PC-3 (cell line): ENCODE measurements at regions not wholly inside any gene's neighbourhood (a gene's known extent, or its start where the extent isn't known, plus 50 kb on each side); places are given as distances from the start of the nearest gene placed in this dataset.

ENCODE experiments used
- ATAC-seq: fragments of 200-7000 bp; cut with Tn5 transposase; 2 replicates; pipeline ENCODE4 v1.9.1; 2020; ENCODE audit warnings: mild to moderate bottlenecking, moderate library complexity
- BruUV-seq: library from RNA; stranded (reverse); fragments of 400-500 nt; replicated peaks from 2 replicates; lab custom pipeline; 2021; lab: Mats Ljungman, UMichigan
- CTCF ChIA-PET: fragments of 300-600 bp; sonication (Branson Sonifier 250); formaldehyde crosslinking; loops from one replicate; lab custom pipeline; 2022; ENCODE audit warnings: antibody characterized with exemption; lab: Charles Lee
- POLR2A ChIA-PET: fragments of 300-600 bp; sonication (Branson Sonifier 250); formaldehyde crosslinking; loops from one replicate; lab custom pipeline; 2022; ENCODE audit warnings: antibody characterized with exemption; ENCODE audit not compliant: unreplicated experiment; lab: Charles Lee
- DNase-seq: peaks from one replicate; pipeline ENCODE4 v3.0.0-alpha.2; 2015
- H2AFZ ChIP-seq: fragments of 300-600 bp; sonication (generic); 2 replicates; pipeline ENCODE4 v1.6.0; 2016; ENCODE audit warnings: antibody characterized with exemption, low read length
- H3F3A ChIP-seq: fragments of 300-600 bp; sonication (generic); one replicate; pipeline ENCODE4 v1.6.0; 2017; ENCODE audit warnings: antibody characterized with exemption, low read length, control low read depth, mild to moderate bottlenecking; ENCODE audit not compliant: unreplicated experiment
- H3K27ac ChIP-seq: fragments of 300-600 bp; sonication (generic); 2 replicates; pipeline ENCODE4 v1.5.1; 2016; ENCODE audit warnings: mild to moderate bottlenecking, low read length
- H3K27me3 ChIP-seq: fragments of 300-600 bp; sonication (generic); 2 replicates; pipeline ENCODE4 v1.6.1; 2016; ENCODE audit warnings: low read length, mixed read lengths
- H3K36me3 ChIP-seq: fragments of 300-600 bp; sonication (generic); 2 replicates; pipeline ENCODE4 v1.6.1; 2016; ENCODE audit warnings: low read depth, mixed run types, low read length, mixed read lengths
- H3K4me1 ChIP-seq: fragments of 300-600 bp; sonication (generic); 2 replicates; pipeline ENCODE4 v1.5.1; 2016; ENCODE audit warnings: low read length; ENCODE audit not compliant: insufficient read depth
- H3K4me2 ChIP-seq: fragments of 300-600 bp; sonication (generic); 2 replicates; pipeline ENCODE4 v1.6.0; 2016; ENCODE audit warnings: low read length
- H3K4me3 ChIP-seq: fragments of 300-600 bp; sonication (generic); 2 replicates; pipeline ENCODE4 v1.5.1; 2016; ENCODE audit warnings: mild to moderate bottlenecking, low read length, mixed read lengths
- H3K79me2 ChIP-seq: fragments of 300-600 bp; sonication (generic); 2 replicates; pipeline ENCODE4 v1.6.1; 2017; ENCODE audit warnings: low read length, mixed read lengths
- H3K9ac ChIP-seq: fragments of 300-600 bp; sonication (generic); 2 replicates; pipeline ENCODE4 v1.6.0; 2016; ENCODE audit warnings: mild to moderate bottlenecking, low read length
- H3K9me2 ChIP-seq: fragments of 300-600 bp; sonication (generic); replicated peaks from 2 replicates; pipeline ENCODE4 v1.6.1; 2016; ENCODE audit warnings: mixed run types, low read length, mixed read lengths
- H3K9me3 ChIP-seq: fragments of 300-600 bp; sonication (generic); 2 replicates; pipeline ENCODE4 v1.6.1; 2016; ENCODE audit warnings: low read length, mixed read lengths
- H4K20me1 ChIP-seq: fragments of 300-600 bp; sonication (generic); 2 replicates; pipeline ENCODE4 v1.6.1; 2016; ENCODE audit warnings: low read length, mixed read lengths
- CTCF ChIP-seq: fragments of 300-600 bp; sonication (generic); conservative IDR thresholded peaks from 2 replicates; pipeline ENCODE4 v1.5.1; 2017; ENCODE audit warnings: antibody characterized with exemption, low read depth, mild to moderate bottlenecking, low read length
- EZH2 ChIP-seq: fragments of 300-600 bp; sonication (generic); IDR thresholded peaks from one replicate; pipeline ENCODE4 v1.6.1; 2017; ENCODE audit warnings: antibody characterized with exemption, mild to moderate bottlenecking, low read length; ENCODE audit not compliant: unreplicated experiment
- EZH2phosphoT487 ChIP-seq: fragments of 300-600 bp; sonication (generic); IDR thresholded peaks from 2 replicates; pipeline ENCODE4 v1.6.1; 2018; ENCODE audit warnings: mild to moderate bottlenecking, antibody characterized with exemption, low read length, borderline replicate concordance
- intact Hi-C: fragments of 100-400 bp; cut with micrococcal nuclease; formaldehyde crosslinking; loops from 2 replicates; pipeline ENCODE4 v1.9.0; 2023

GRCh38 chr15:93164409-93164808 is 75.4 kb upstream of the RGMA start:
- no peak overlapping the region for H3K27ac ChIP-seq
- no peaks in the 10 kb centered on the region for H3K36me3 ChIP-seq
- H4K20me1 ChIP-seq = no peaks in the 10 kb centered on the region
- H3K9me3 ChIP-seq = no peaks in the 10 kb centered on the region
- H2AFZ ChIP-seq = no peak overlapping the region
- H3K27me3 ChIP-seq = peaks cover 77% of the 10 kb centered on the region
- H3K9ac ChIP-seq = no peak overlapping the region
- no peaks in the 10 kb centered on the region for H3K9me2 ChIP-seq
- POLR2A ChIA-PET = no interaction called here
- no peaks in the 10 kb centered on the region for H3K4me1 ChIP-seq
- CTCF ChIA-PET = no interaction called here
- no TSS peak for BruUV-seq
- intact Hi-C loops = no loop called here
- H3F3A ChIP-seq = no peaks in the 10 kb centered on the region
- ATAC-seq (no peak), DNase-seq (no peak)
- TF ChIP-seq CTCF (no peak), EZH2phosphoT487 (no peak), EZH2 (no peak)
- H3K4me3 ChIP-seq = no peak overlapping the region
- no peaks in the 10 kb centered on the region for H3K79me2 ChIP-seq
- no peak overlapping the region for H3K4me2 ChIP-seq

- DNase-seq = no peak
- H3K4me1 ChIP-seq = no peaks in the 10 kb centered on the region
- no peaks in the 10 kb centered on the region for H3K9me2 ChIP-seq
- no peaks in the 10 kb centered on the region for H4K20me1 ChIP-seq
- no peaks in the 10 kb centered on the region for H3K36me3 ChIP-seq
- ChIA-PET POLR2A (no interaction called here), CTCF (no interaction called here)
- H3K79me2 ChIP-seq = no peaks in the 10 kb centered on the region
- H3K27ac ChIP-seq = no peak overlapping the region
- BruUV-seq = no TSS peak
- no peak overlapping the region for H3K9ac ChIP-seq
- no peaks in the 10 kb centered on the region for H3F3A ChIP-seq
- no peak for TF ChIP-seq CTCF
- TF ChIP-seq EZH2phosphoT487 = no peak
- no peak for TF ChIP-seq EZH2
- no peak overlapping the region for H3K4me3 ChIP-seq
- no peak for ATAC-seq
- peaks cover 76% of the 10 kb centered on the region for H3K27me3 ChIP-seq
- H2AFZ ChIP-seq = no peak overlapping the region
- H3K9me3 ChIP-seq = no peaks in the 10 kb centered on the region
- intact Hi-C loops = no loop called here
- no peak overlapping the region for H3K4me2 ChIP-seq
Measured at GRCh38 chr15:93162560-93162959, 73.5 kb upstream of the RGMA start.

- BruUV-seq = no TSS peak
- Histone ChIP-seq H3K9ac (no peak overlapping the region), H3K9me2 (no peaks in the 10 kb centered on the region), H3K4me3 (no peak overlapping the region), H2AFZ (no peak overlapping the region), H3K4me1 (no peaks in the 10 kb centered on the region), H3K27me3 (peaks cover 63% of the 10 kb centered on the region), H3K27ac (no peak overlapping the region), H3K79me2 (no peaks in the 10 kb centered on the region), H3K9me3 (no peaks in the 10 kb centered on the region), H4K20me1 (no peaks in the 10 kb centered on the region), H3K36me3 (no peaks in the 10 kb centered on the region), H3F3A (no peaks in the 10 kb centered on the region), H3K4me2 (no peak overlapping the region)
- ChIA-PET CTCF (no interaction called here), POLR2A (no interaction called here)
- DNase-seq (no peak), ATAC-seq (no peak)
- TF ChIP-seq EZH2 = no peak
- no peak for TF ChIP-seq CTCF
- no peak for TF ChIP-seq EZH2phosphoT487
- intact Hi-C loops = no loop called here
Measured at GRCh38 chr15:93159930-93160329, 70.9 kb upstream of the RGMA start.
